Stimulated activated CD4-positive, alpha-beta T cell treated with anti-CD3 and anti-CD28 coated beads, Interleukin-4, amount 100 ng/mL, for 24 hours (primary cell): ENCODE measurements at regions not wholly inside any gene's neighbourhood (a gene's known extent, or its start where the extent isn't known, plus 50 kb on each side); places are given as distances from the start of the nearest gene placed in this dataset.
"Not testable (repeated sequence)": the region's sequence is repeated elsewhere in the genome, so short reads cannot be mapped to it uniquely, and the experiment has no call there.

Source experiments
- DNase-seq: peaks from one replicate; pipeline ENCODE4 v3.0.0-alpha.2; 2020

DNA sequence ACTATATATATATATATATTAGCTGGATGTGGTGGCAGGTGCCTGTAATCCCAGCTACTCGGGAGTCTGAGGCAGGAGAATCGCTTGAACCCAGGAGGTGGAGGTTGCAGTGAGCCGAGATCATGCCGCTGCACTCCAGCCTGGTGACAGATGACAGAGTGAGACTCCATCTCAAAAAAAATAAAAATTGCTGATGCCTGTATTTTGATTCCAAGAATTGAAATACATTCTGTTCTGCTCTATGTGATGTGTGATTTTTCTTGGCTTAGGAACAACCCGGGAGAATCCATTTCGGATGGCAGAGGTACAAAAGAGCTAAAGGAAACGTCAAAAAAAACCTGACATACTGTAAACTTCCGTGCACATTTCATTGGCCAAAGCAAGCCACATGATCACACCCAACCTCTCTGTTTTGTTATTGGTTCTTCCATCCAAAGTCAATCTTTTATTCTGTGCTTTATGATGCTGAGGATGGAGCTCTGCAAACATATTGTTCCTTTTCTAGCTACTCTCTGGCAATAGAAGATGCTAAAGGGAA lies 478.1 kb upstream of the MAP2 start:
- no peak for DNase-seq

DNA sequence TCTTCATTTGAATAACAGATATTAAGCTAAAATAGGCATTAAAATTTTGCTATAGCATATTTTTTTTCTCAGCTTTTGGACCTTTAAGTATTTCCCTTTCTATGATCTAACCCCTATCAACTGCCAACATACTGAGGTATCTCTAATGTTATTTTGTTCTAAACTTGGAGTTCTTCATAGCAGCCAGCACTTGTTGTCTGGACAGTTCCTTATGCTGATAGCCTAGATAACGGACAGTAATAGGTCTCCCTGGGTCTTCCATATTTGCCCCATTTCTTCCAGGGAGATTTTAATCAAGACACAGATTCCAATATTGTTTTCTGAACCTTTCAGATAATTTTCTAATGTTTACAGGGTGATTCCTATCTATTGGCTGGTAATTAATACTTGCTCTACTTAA lies 475.8 kb upstream of the MAP2 start:
- DNase-seq: no peak

- DNase-seq: no peak
Measured at GRCh38 chr2:208970070-208970469, 453.8 kb upstream of the MAP2 start.

- DNase-seq: no peak
Measured at GRCh38 chr2:208977582-208977981, 446.3 kb upstream of the MAP2 start.

GRCh38 chr2:208978946-208979345 lies 444.9 kb upstream of the MAP2 start:
- DNase-seq: no peak

- no peak for DNase-seq
Measured at GRCh38 chr2:208980321-208980720, 443.5 kb upstream of the MAP2 start.

- no peak for DNase-seq
Measured at GRCh38 chr2:208982831-208983230, 441.0 kb upstream of the MAP2 start.

DNA sequence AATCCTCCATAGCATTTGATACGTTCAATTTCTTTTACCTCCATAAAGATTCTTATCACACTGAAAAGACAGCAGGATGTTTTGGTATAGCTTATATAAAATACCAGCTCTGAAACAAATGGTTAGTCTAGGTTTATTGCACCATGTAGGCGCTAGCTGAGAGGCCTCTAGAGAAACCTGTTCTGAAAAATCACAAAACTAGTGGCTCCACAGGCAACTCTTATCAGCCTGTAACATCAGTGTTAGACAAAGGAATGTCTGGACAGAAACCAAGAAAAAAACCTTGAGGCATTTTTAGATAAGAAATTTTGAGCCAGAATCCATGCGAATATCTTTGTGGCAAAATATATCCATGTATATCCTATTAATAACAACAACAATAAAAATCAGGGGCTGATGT lies 440.4 kb upstream of the MAP2 start:
- no peak for DNase-seq

- DNase-seq: no peak
Measured at GRCh38 chr2:208984376-208985090, 439.3 kb upstream of the MAP2 start.

DNA sequence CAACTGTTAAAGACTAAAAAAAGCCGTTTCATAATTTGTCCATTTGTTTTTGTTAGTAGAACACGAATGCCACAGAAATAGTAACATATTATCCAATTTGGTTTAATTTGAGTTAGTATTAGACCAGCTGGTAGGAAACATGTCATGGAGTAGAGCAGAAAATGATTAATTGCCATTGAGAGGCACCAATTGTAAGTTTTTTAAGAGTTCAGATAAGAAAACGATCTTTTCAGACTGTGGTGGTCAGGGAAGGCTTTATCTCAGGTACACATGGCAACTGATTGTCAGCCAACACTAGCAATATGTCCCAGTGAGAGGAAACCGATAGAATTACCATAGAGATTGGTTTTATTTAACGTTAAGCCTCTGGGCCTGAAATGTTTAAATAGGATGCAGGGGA lies 438.2 kb upstream of the MAP2 start:
- DNase-seq: no peak

DNA sequence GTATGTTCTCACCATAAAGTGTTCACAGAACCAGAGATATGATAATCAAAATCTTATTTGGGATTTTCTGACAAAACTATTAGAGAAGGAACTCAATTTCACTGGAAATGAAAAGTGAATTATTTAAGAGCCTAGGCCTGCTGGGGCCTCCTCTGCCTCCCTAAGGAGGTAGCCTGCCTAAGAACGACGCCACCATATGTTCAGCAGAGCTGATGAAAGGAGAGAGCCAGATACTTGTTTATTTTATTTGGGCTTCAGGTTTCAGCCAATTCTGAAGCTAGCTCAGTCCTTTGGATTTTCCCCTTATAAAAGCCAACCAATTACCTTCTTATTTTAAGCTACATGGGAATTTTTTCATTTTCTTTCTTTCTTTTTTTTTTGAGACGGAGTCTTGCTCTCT lies 433.1 kb upstream of the MAP2 start:
- no peak for DNase-seq

- DNase-seq: no peak
Measured at GRCh38 chr2:208999911-209000310, 423.9 kb upstream of the MAP2 start.

- no peak for DNase-seq
Measured at GRCh38 chr2:209002054-209002453, 421.8 kb upstream of the MAP2 start.

- no peak for DNase-seq
Measured at GRCh38 chr2:209005371-209005770, 418.5 kb upstream of the MAP2 start.

DNA sequence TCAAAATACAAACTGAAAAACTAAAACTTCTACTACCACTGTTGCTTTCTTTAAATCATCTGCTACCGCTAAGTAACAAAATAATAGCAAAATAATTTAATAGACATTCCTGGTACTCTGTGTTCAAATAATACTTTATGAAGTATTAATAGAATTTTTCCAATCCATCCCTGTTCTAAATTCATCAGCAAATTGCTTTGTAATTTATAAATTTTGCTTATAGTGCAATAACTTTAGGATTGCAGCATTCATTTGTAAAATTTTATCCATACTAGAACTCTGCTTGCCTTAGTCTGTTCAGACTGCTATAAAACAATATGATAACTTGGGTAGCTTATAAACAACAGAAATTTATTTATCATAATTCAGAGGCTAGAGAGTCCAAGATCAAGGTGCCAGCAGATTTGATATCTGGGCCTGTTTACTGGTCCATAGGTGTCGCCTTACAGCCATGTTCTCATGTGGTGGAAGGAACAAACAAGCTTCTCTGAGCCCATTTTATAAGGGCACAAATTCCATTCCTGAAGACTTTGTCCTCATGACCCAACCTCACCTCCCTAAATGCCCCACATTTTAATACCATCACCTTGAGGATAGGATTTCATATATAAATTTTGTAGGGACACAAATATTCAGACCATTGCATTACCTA lies 415.1 kb upstream of the MAP2 start:
- DNase-seq: no peak

DNA sequence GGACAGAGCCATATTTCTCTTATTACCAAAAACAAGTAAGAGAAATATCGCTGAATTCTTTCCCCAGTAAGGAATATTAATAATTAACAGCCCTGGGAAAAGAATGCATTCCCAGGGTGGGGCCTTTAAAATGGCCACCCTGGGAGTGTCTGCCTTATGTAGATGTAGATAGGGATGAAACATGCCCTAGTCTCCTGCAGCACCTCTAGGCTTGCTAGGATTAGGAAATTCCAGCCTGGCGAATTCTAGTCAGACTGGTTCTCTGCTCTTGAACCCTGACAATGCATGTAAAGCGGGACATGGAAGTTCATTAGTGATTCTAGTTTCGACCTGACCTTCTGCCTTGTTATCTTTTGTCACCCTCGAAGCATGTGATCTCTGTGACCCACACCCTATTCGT lies 405.2 kb upstream of the MAP2 start:
- not testable (repeated sequence) for DNase-seq

GRCh38 chr2:209029249-209029648 lies 394.6 kb upstream of the MAP2 start:
- DNase-seq: no peak

DNA sequence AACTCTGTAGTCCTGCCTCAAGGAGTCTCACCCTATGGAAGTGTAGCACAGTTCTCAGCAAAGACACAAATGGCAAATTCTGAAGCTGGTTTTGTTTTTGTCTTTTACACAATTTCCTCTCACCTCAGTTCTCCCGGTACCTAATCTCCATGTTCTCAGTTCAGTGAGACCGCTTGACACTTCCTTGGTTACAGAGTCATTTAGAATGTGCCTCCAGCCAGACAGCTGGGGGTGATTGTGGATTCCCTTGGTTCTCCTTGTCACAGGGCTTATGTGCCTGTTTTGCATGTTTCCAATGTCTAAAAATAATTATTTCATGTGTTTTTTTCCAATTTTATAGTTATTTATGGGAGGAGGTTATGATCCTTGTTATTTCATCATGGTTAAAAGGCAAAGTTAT lies 379.5 kb upstream of the MAP2 start:
- no peak for DNase-seq

GRCh38 chr2:209046163-209046562 lies 377.7 kb upstream of the MAP2 start:
- no peak for DNase-seq

- DNase-seq: no peak
Measured at GRCh38 chr2:209049608-209050007, 374.2 kb upstream of the MAP2 start.

- no peak for DNase-seq
Measured at GRCh38 chr2:209062210-209062609, 361.6 kb upstream of the MAP2 start.

DNA sequence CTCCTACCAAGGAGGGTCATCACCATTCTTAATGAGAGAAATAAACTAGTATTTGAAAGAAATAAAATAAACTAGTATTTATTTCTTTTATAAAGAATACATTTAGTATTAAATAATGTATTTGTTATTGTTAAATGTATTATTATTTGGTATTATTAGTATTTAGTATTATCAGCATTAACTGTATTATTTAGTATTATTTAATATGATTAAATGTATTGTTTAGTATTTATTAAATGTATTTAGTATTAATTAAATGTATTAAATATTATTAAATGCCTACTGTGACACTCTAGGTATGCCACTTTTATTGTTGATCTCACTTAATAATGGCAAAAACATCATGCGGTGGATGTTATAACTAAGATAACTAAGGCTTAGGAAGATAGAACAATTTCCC lies 353.6 kb upstream of the MAP2 start:
- DNase-seq: no peak

GRCh38 chr2:209073151-209073550 lies 350.7 kb upstream of the MAP2 start:
- no peak for DNase-seq

GRCh38 chr2:209074711-209075110 lies 349.1 kb upstream of the MAP2 start:
- DNase-seq: no peak

DNA sequence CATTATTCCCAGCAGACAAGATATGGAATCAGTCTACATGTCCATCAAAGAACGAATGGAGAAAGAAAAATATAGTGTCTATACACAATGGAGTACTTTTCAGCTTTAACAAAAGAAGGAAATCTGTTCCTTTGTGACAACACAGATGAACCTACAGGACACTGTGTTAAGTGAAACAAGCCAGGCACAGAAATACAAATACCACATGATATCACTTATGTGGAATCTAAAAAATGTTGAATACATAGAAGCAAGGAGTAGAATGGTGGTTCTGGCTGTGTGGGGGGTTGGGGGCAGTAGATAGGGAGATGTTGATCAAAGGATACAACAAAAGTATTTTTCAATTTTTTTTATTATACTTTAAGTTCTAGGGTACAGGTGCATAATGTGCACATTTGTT lies 347.7 kb upstream of the MAP2 start:
- no peak for DNase-seq
